ENCODE measurements at regions not wholly inside any gene's neighbourhood (a gene's known extent, or its start where the extent isn't known, plus 50 kb on each side); places are given as distances from the start of the nearest gene placed in this dataset.

GRCh38 chr17:49915260-49915659, 53.7 kb upstream of the DLX4 start:
- H2AK5ac ChIP-seq (ENCODE audit: low read length) = peak overlapping the region; percentile 80
- H3K79me1 ChIP-seq (ENCODE audit: low read length) = peaks cover 48% of the 10 kb centered on the region
- peak overlapping the region; percentile 55 for H4K8ac ChIP-seq (ENCODE audit: low read depth, low read length)
- peak overlapping the region; percentile 83 for H3K27ac ChIP-seq (ENCODE audit: low read depth, low read length)
- no peak overlapping the region for H3K4me3 ChIP-seq (ENCODE audit: low read depth, low read length)
- H3K9ac ChIP-seq (ENCODE audit: low read length) = no peak overlapping the region
- H3K9me3 ChIP-seq (ENCODE audit: insufficient read depth, low read depth, low read length) = no peaks in the 10 kb centered on the region
- peak overlapping the region; percentile 5 for H2AFZ ChIP-seq (ENCODE audit: insufficient read depth, low read length, poor library complexity)
- H3K4ac ChIP-seq (ENCODE audit: low read depth, low read length) = peak overlapping the region; percentile 50
- H2BK120ac ChIP-seq (ENCODE audit: insufficient read depth, low read length, poor library complexity) = peak overlapping the region; percentile 78
- peaks cover 2% of the 10 kb centered on the region for H3K27me3 ChIP-seq (ENCODE audit: insufficient read depth, low read length)
- peaks cover 5% of the 10 kb centered on the region for H3K79me2 ChIP-seq (ENCODE audit: control insufficient read depth, insufficient read depth, low read length, poor library complexity)
- H4K12ac ChIP-seq (ENCODE audit: low read depth, low read length) = no peak overlapping the region
- H3K23ac ChIP-seq (ENCODE audit: low read length) = no peak overlapping the region
- peak overlapping the region; percentile 79 for H3K14ac ChIP-seq (ENCODE audit: low read length)
- peak overlapping the region; percentile 68 for H2BK5ac ChIP-seq (ENCODE audit: low read depth, low read length, poor library complexity)
- H3K4me1 ChIP-seq (ENCODE audit: control insufficient read depth in 1 of 2, insufficient read depth in 2 of 2, low read length in 2 of 2) = peaks cover 30 to 48% of the 10 kb centered on the region in 2 experiments
- no peaks in the 10 kb centered on the region for H3K36me3 ChIP-seq (ENCODE audit: control insufficient read depth in 1 of 2, insufficient read depth in 2 of 2, low read length in 2 of 2)
- DNase-seq = peak in 1 of 2 donors; percentile 77
- H3K18ac ChIP-seq (ENCODE audit: low read length) = peak overlapping the region; percentile 44
- peak overlapping the region; percentile 9 for H3K4me2 ChIP-seq (ENCODE audit: low read length)
- peak overlapping the region; percentile 97 for H4K91ac ChIP-seq (ENCODE audit: low read depth, low read length)
- peak overlapping the region; percentile 81 for H2BK12ac ChIP-seq (ENCODE audit: low read length)
- no CpG with 5 or more reads among the region's 3 CpGs for WGBS (ENCODE audit: extremely low coverage, insufficient coverage, insufficient read length)

DNA sequence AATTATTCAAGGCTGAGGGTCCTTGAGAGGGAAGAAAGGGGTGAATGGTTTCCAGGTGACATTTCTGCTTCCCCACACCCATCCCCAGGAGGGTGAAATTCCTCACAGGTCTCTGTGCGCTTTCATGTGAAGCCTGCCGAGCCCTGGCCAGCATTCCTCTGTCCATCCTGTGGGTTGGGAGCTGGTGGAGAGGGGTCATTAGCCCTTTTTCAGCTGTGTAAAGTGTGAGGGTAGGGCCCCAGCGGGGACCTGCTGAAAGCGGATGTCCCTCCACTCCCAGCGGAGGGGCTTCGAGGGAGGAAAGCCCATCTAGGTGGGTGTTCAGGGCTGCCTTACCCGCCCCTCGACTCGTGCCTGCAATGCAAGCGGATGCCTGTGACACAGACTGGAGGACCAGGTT, 53.3 kb upstream of the DLX4 start:
- peak overlapping the region; percentile 59 for H3K14ac ChIP-seq (ENCODE audit: low read length)
- peak; percentile 70 to 83 for DNase-seq
- H3K4me3 ChIP-seq (ENCODE audit: low read depth, low read length) = no peak overlapping the region
- H3K23ac ChIP-seq (ENCODE audit: low read length) = no peak overlapping the region
- peak overlapping the region; percentile 12 for H2AFZ ChIP-seq (ENCODE audit: insufficient read depth, low read length, poor library complexity)
- no peak overlapping the region for H3K9ac ChIP-seq (ENCODE audit: low read length)
- H2AK5ac ChIP-seq (ENCODE audit: low read length) = peak overlapping the region; percentile 51
- whole genome bisulfite sequencing (ENCODE audit: extremely low coverage, insufficient coverage, insufficient read length) = no CpG with 5 or more reads among the region's 10 CpGs
- peak overlapping the region; percentile 81 for H2BK12ac ChIP-seq (ENCODE audit: low read length)
- H2BK5ac ChIP-seq (ENCODE audit: low read depth, low read length, poor library complexity) = peak overlapping the region; percentile 23
- peak overlapping the region; percentile 18 for H3K4ac ChIP-seq (ENCODE audit: low read depth, low read length)
- peak overlapping the region; percentile 83 for H3K27ac ChIP-seq (ENCODE audit: low read depth, low read length)
- H3K79me1 ChIP-seq (ENCODE audit: low read length) = peaks cover 47% of the 10 kb centered on the region
- peak overlapping the region; percentile 9 for H3K4me2 ChIP-seq (ENCODE audit: low read length)
- H3K79me2 ChIP-seq (ENCODE audit: control insufficient read depth, insufficient read depth, low read length, poor library complexity) = peaks cover 5% of the 10 kb centered on the region
- peak overlapping the region; percentile 38 for H3K18ac ChIP-seq (ENCODE audit: low read length)
- peak overlapping the region; percentile 39 for H4K8ac ChIP-seq (ENCODE audit: low read depth, low read length)
- H4K12ac ChIP-seq (ENCODE audit: low read depth, low read length) = peak overlapping the region; percentile 1
- H2BK120ac ChIP-seq (ENCODE audit: insufficient read depth, low read length, poor library complexity) = peak overlapping the region; percentile 78
- H3K27me3 ChIP-seq (ENCODE audit: insufficient read depth, low read length) = no peaks in the 10 kb centered on the region
- peak overlapping the region; percentile 81 for H4K91ac ChIP-seq (ENCODE audit: low read depth, low read length)
- no peaks in the 10 kb centered on the region for H3K9me3 ChIP-seq (ENCODE audit: insufficient read depth, low read depth, low read length)
- peaks cover 31 to 45% of the 10 kb centered on the region in 2 experiments for H3K4me1 ChIP-seq (ENCODE audit: control insufficient read depth in 1 of 2, insufficient read depth in 2 of 2, low read length in 2 of 2)
- no peaks in the 10 kb centered on the region for H3K36me3 ChIP-seq (ENCODE audit: control insufficient read depth in 1 of 2, insufficient read depth in 2 of 2, low read length in 2 of 2)

DNA sequence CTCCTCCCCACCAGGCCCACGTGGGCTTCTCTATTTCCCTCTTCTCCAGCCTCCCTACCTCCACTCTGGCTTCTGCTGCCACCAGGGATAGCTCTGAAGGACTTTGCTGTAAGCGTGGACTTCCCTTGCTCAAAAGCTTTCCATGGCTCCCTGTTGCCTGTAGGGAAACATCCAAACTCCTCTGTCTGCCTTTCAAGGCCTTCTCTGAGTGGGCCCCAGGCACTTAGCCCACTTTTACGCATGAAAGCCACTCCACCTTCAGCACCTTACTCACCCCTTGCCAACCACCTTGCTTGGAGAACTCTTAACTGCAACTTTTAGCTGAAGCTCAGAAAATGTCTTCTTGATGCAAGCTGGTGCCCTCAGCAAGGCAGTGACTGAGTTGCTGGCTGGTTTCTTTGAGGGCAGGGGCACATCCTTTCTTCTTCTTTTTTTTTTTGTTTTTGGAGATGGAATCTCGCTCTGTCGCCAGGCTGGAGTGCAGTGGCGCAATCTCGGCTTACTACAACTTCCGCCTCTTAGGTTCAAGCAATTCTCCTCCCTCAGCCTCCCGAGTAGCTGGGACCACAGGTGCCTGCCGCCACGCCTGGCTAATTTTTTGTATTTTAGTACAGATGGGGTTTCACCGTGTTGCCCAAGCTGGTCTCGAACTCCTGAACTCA, 52.0 kb upstream of the DLX4 start:
- no peak overlapping the region for H4K8ac ChIP-seq (ENCODE audit: low read depth, low read length)
- H3K27ac ChIP-seq (ENCODE audit: low read depth, low read length) = no peak overlapping the region
- no peak overlapping the region for H3K4me2 ChIP-seq (ENCODE audit: low read length)
- H4K12ac ChIP-seq (ENCODE audit: low read depth, low read length) = no peak overlapping the region
- peaks cover 40% of the 10 kb centered on the region for H3K79me1 ChIP-seq (ENCODE audit: low read length)
- peak overlapping the region; percentile 81 for H4K91ac ChIP-seq (ENCODE audit: low read depth, low read length)
- peak overlapping the region; percentile 6 for H3K14ac ChIP-seq (ENCODE audit: low read length)
- no peak overlapping the region for H3K23ac ChIP-seq (ENCODE audit: low read length)
- peak overlapping the region; percentile 66 for H2BK120ac ChIP-seq (ENCODE audit: insufficient read depth, low read length, poor library complexity)
- WGBS (ENCODE audit: extremely low coverage, insufficient coverage, insufficient read length) = no CpG with 5 or more reads among the region's 13 CpGs
- H3K79me2 ChIP-seq (ENCODE audit: control insufficient read depth, insufficient read depth, low read length, poor library complexity) = peaks cover 5% of the 10 kb centered on the region
- H2AK5ac ChIP-seq (ENCODE audit: low read length) = peak overlapping the region; percentile 25
- DNase-seq = peak; percentile 47 to 66
- H3K9ac ChIP-seq (ENCODE audit: low read length) = no peak overlapping the region
- H3K9me3 ChIP-seq (ENCODE audit: insufficient read depth, low read depth, low read length) = no peaks in the 10 kb centered on the region
- no peak overlapping the region for H2AFZ ChIP-seq (ENCODE audit: insufficient read depth, low read length, poor library complexity)
- no peaks in the 10 kb centered on the region for H3K27me3 ChIP-seq (ENCODE audit: insufficient read depth, low read length)
- no peak overlapping the region for H3K4me3 ChIP-seq (ENCODE audit: low read depth, low read length)
- peak overlapping the region; percentile 23 for H2BK5ac ChIP-seq (ENCODE audit: low read depth, low read length, poor library complexity)
- no peak overlapping the region for H3K4ac ChIP-seq (ENCODE audit: low read depth, low read length)
- no peaks in the 10 kb centered on the region for H3K36me3 ChIP-seq (ENCODE audit: control insufficient read depth in 1 of 2, insufficient read depth in 2 of 2, low read length in 2 of 2)
- peaks cover 26 to 38% of the 10 kb centered on the region in 2 experiments for H3K4me1 ChIP-seq (ENCODE audit: control insufficient read depth in 1 of 2, insufficient read depth in 2 of 2, low read length in 2 of 2)
- H2BK12ac ChIP-seq (ENCODE audit: low read length) = peak overlapping the region; percentile 51
- no peak overlapping the region for H3K18ac ChIP-seq (ENCODE audit: low read length)

DNA sequence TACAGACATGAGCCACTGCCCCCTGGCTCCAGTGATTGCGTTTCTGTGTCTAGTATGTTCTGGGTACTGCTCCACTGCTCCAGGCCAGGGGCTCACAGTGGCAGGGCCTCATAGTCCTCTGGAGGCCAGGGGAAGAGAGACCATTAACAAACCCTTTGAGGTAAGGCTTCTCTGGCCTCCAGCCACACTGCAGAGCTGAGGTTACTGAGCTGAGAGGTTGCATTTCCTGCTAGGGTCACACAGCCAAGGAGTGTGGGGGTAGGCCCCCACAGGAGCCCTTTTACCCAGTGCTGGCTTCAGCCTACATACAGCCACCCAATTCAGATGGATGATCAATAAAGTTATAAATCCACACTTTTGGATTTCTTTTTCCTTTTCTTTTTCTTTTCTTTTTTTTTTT, 50.4 kb upstream of the DLX4 start:
- H3K27me3 ChIP-seq (ENCODE audit: insufficient read depth, low read length) = no peaks in the 10 kb centered on the region

More for the DNA sequence above, 50.4 kb upstream of the DLX4 start:
- no CpG with 5 or more reads among the region's 1 CpG for WGBS (ENCODE audit: extremely low coverage, insufficient coverage, insufficient read length)
- Histone ChIP-seq H3K36me3 (ENCODE audit: control insufficient read depth in 1 of 2, insufficient read depth in 2 of 2, low read length in 2 of 2) (no peaks in the 10 kb centered on the region), H3K9me3 (ENCODE audit: insufficient read depth, low read depth, low read length) (no peaks in the 10 kb centered on the region), H3K27ac (ENCODE audit: low read depth, low read length) (no peak overlapping the region), H2BK5ac (ENCODE audit: low read depth, low read length, poor library complexity) (no peak overlapping the region), H4K12ac (ENCODE audit: low read depth, low read length) (no peak overlapping the region), H3K79me1 (ENCODE audit: low read length) (peaks cover 26% of the 10 kb centered on the region), H2AFZ (ENCODE audit: insufficient read depth, low read length, poor library complexity) (no peak overlapping the region), H3K79me2 (ENCODE audit: control insufficient read depth, insufficient read depth, low read length, poor library complexity) (peaks cover 2% of the 10 kb centered on the region), H3K4me1 (ENCODE audit: control insufficient read depth in 1 of 2, insufficient read depth in 2 of 2, low read length in 2 of 2) (peaks cover 20 to 27% of the 10 kb centered on the region in 2 experiments), H3K14ac (ENCODE audit: low read length) (no peak overlapping the region), H3K9ac (ENCODE audit: low read length) (no peak overlapping the region), H4K8ac (ENCODE audit: low read depth, low read length) (no peak overlapping the region), H2BK120ac (ENCODE audit: insufficient read depth, low read length, poor library complexity) (no peak overlapping the region), H4K91ac (ENCODE audit: low read depth, low read length) (peak overlapping the region; percentile 22), H3K4ac (ENCODE audit: low read depth, low read length) (peak overlapping the region; percentile 12), H2AK5ac (ENCODE audit: low read length) (no peak overlapping the region), H3K18ac (ENCODE audit: low read length) (no peak overlapping the region), H3K4me3 (ENCODE audit: low read depth, low read length) (no peak overlapping the region), H3K23ac (ENCODE audit: low read length) (no peak overlapping the region), H2BK12ac (ENCODE audit: low read length) (no peak overlapping the region), H3K4me2 (ENCODE audit: low read length) (no peak overlapping the region)
- DNase-seq = no peak

All from trophoblast cell (in vitro differentiated cells and primary cell).